ENCODE measurements at regions not wholly inside any gene's neighbourhood (a gene's known extent, or its start where the extent isn't known, plus 50 kb on each side); places are given as distances from the start of the nearest gene placed in this dataset.

DNA sequence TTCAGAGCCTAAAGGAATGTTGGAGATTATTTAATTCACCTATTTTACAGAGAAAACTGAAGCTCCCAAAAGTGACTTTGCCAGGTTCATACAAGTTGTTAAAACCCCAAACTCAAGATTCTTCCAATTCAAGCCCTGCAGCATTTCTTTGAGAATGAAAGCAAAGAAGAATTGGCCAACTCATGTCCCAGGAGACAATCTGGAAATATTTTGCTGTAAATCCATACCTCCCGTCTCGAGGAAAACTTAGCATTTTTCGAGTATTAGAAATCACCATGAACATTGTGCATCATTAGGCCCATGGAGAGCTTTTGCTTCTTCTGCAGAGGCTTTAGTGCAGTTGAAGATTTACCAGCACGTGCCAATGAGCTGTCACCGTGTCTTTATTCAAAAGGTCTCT, 176.4 kb upstream of the KCNJ16 start:
- TF ChIP-seq TAF1 (CRISPR knock-in tag; IDR thresholded peaks at IDR 0.05): no peak
- no peak for TF ChIP-seq JUN (CRISPR knock-in tag; IDR thresholded peaks at IDR 0.05)
- no peak for TF ChIP-seq ASH2L (IDR thresholded peaks at IDR 0.05; ENCODE audit: insufficient read length, low read depth, low read length)
- TF ChIP-seq SRF (IDR thresholded peaks at IDR 0.05; ENCODE audit: low read depth, low read length): no peak
- TF ChIP-seq EZH2 (conservative IDR thresholded peaks at IDR 0.05; ENCODE audit: low read depth, low read length): no peak
- TF ChIP-seq KDM1A (CRISPR knock-in tag; IDR thresholded peaks at IDR 0.05): no peak
- TF ChIP-seq CTCF (CRISPR knock-in tag; IDR thresholded peaks at IDR 0.05): no peak
- no peak for TF ChIP-seq FOXM1 (CRISPR knock-in tag; IDR thresholded peaks at IDR 0.05)
- TF ChIP-seq BHLHE40 (IDR thresholded peaks at IDR 0.05; ENCODE audit: low read length): no peak
- no peak for TF ChIP-seq ZBTB38 (CRISPR knock-in tag; IDR thresholded peaks at IDR 0.05)
- TF ChIP-seq, protein P1, sequence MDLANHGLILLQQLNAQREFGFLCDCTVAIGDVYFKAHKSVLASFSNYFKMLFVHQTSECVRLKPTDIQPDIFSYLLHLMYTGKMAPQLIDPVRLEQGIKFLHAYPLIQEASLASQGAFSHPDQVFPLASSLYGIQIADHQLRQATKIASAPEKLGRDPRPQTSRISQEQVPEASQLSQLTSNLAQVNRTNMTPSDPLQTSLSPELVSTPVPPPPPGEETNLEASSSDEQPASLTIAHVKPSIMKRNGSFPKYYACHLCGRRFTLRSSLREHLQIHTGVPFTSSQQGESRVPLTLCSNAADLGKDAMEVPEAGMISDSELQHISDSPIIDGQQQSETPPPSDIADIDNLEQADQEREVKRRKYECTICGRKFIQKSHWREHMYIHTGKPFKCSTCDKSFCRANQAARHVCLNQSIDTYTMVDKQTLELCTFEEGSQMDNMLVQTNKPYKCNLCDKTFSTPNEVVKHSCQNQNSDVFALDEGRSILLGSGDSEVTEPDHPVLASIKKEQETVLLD (CRISPR knock-in tag; IDR thresholded peaks at IDR 0.05; ENCODE audit: low read depth): no peak
- TF ChIP-seq FOXO4 (CRISPR knock-in tag; conservative IDR thresholded peaks at IDR 0.05): no peak
- TF ChIP-seq POLR2AphosphoS5 (IDR thresholded peaks at IDR 0.05; ENCODE audit: low read depth, low read length): no peak

Measured in HepG2 (cell line).